Uterus (tissue), 3 donors: ENCODE measurements at regions not wholly inside any gene's neighbourhood (a gene's known extent, or its start where the extent isn't known, plus 50 kb on each side); places are given as distances from the start of the nearest gene placed in this dataset.
A peak's percentile ranks its signal among the peaks of the same experiment; 100 is the strongest.

ENCODE experiments used
- DNase-seq, 2 donors: peaks; one replicate each; pipeline ENCODE4 v3.0.0-alpha.2; 2019 to 2020
- H3K27ac ChIP-seq, 2 donors: fragments of 200-600 bp; sonication (generic); 1 replicate in 1 of 2; 2 replicates in 1 of 2; pipeline ENCODE4 v1.5.1; 2016 to 2018
- H3K27me3 ChIP-seq, 2 donors: fragments of 200-600 bp; sonication (generic); one replicate each; pipeline ENCODE4 v1.5.1; 2018 to 2019; ENCODE audit warnings: control low read depth in 1 of 2
- H3K36me3 ChIP-seq, 2 donors: fragments of 200-600 bp; sonication (generic); one replicate each; pipeline ENCODE4 v1.5.1; 2019; ENCODE audit warnings: control low read depth in 1 of 2
- H3K4me1 ChIP-seq, 2 donors: fragments of 200-600 bp; sonication (generic); one replicate each; pipeline ENCODE4 v1.5.1; 2018 to 2019; ENCODE audit warnings: control low read depth in 1 of 2
- H3K4me3 ChIP-seq, 2 donors: fragments of 200-600 bp; sonication (generic); 1 replicate in 1 of 2; 2 replicates in 1 of 2; pipeline ENCODE4 v1.5.1; 2018 to 2019; ENCODE audit warnings: mild to moderate bottlenecking in 1 of 2
- H3K9me3 ChIP-seq, 2 donors: fragments of 200-600 bp; sonication (generic); one replicate each; pipeline ENCODE4 v1.5.1; 2019; ENCODE audit warnings: control low read depth in 1 of 2
- POLR2A ChIP-seq, 2 donors: fragments of 450-650 bp; IDR thresholded peaks; one replicate each; pipeline ENCODE4 v1.6.1; 2016; ENCODE audit warnings: antibody characterized with exemption in 2 of 2, mild to moderate bottlenecking in 1 of 2, moderate library complexity in 1 of 2
- intact Hi-C: fragments of 100-400 bp; cut with DNase I; formaldehyde crosslinking; loops from one replicate; pipeline ENCODE4 v1.15.1; 2023; ENCODE audit warnings: low total_unique reads
- TF ChIP-seq, protein P1 (sequence below), 4 experiments: fragments of 200-600 bp in 2 of 4; fragments of 450-650 bp in 2 of 4; sonication (generic) in 2 of 4; IDR thresholded peaks; one replicate each; pipeline ENCODE4 v1.5.1; 2016 to 2019; ENCODE audit warnings: antibody characterized with exemption in 4 of 4, mild to moderate bottlenecking in 2 of 4, moderate library complexity in 1 of 4
- donor health status: DM: yes; HTN: yes; CAD: no.

DNA sequence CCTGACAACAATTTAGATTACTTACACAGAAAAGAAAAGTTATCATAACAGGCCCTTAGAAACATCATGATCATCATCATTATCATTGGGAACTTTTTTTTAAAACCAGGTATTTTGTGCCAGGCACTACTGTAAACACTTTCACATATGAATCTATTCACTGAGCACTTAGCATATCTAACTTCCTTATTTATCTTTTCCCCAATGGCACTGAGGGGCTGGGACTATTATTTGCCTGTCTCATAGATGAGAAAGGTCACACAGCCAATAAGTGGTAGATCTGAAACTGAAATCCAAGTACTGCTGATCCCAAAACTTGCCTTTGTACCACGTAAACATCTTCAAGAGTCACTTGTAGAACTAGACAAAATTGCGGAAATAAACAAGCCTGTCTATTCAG, 184.2 kb upstream of the RBPJ start:
- Histone ChIP-seq H3K27me3 (no peaks in the 10 kb centered on the region), H3K9me3 (no peaks in the 10 kb centered on the region)

DNA sequence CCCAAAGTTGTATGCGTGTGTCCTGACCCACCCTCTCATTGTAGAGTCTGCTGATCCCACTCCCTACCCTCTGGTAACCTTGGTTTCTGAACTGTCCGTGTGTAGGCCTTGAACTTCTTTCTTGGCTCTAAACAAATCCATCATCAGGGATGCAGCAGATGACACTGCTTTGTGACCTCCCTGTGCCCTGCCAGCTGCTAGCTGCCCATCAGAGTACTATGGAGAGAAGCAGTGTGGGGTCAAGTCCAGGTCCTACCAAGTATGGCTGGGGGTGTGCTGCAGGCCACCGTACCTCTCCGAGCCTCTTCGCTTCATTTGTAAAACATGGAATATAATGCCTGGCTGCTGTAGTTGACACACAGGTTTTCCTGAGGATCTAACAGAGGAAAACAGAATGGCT, 183.5 kb upstream of the RBPJ start:
- Histone ChIP-seq H3K36me3 (no peaks in the 10 kb centered on the region), H3K9me3 (no peaks in the 10 kb centered on the region), H3K4me3 (no peak overlapping the region), H3K4me1 (no peaks in the 10 kb centered on the region), H3K27ac (no peak overlapping the region), H3K27me3 (no peaks in the 10 kb centered on the region)
- DNase-seq: no peak
- intact Hi-C loops: no loop called here
- TF ChIP-seq, protein P1, sequence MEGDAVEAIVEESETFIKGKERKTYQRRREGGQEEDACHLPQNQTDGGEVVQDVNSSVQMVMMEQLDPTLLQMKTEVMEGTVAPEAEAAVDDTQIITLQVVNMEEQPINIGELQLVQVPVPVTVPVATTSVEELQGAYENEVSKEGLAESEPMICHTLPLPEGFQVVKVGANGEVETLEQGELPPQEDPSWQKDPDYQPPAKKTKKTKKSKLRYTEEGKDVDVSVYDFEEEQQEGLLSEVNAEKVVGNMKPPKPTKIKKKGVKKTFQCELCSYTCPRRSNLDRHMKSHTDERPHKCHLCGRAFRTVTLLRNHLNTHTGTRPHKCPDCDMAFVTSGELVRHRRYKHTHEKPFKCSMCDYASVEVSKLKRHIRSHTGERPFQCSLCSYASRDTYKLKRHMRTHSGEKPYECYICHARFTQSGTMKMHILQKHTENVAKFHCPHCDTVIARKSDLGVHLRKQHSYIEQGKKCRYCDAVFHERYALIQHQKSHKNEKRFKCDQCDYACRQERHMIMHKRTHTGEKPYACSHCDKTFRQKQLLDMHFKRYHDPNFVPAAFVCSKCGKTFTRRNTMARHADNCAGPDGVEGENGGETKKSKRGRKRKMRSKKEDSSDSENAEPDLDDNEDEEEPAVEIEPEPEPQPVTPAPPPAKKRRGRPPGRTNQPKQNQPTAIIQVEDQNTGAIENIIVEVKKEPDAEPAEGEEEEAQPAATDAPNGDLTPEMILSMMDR (IDR thresholded peaks at IDR 0.05): no peak
- no peak for TF ChIP-seq POLR2A (IDR thresholded peaks at IDR 0.05)

More for the DNA sequence above, 184.2 kb upstream of the RBPJ start:
- Histone ChIP-seq H3K27ac (no peak overlapping the region), H3K4me1 (no peaks in the 10 kb centered on the region), H3K4me3 (no peak overlapping the region), H3K36me3 (no peaks in the 10 kb centered on the region)
- DNase-seq: no peak
- intact Hi-C loops: no loop called here
- TF ChIP-seq POLR2A (IDR thresholded peaks at IDR 0.05): no peak
- TF ChIP-seq, protein P1 (IDR thresholded peaks at IDR 0.05): no peak

DNA sequence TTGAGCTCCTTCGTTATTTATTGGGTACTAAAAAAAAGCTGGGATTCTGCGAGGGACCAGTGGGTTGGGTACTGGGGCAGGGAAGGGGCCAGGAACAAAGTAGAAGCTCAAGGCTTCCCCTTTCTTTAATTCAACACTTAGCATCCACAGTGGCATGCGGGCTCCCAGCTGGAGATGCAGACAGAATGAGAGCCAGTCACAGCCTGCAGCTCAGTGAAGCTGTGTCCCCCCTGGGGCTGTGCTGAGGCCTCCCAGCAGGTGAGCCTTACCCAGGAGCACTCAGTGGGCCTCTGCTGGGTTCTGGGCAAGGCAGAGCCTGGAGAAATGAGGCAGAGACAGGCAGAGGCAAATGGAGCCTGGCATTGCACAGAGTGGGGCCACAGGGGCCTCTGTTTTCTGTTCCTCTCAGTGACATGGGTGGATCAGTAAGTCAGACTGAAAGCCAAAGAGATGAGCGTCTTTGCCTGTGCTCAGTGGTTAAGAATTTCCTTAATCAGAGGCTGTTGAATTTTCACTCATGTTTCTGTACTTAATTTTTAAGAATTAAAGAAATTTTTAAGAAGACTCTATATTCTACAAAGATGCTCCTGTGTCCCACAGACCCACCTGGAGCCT, 181.4 kb upstream of the RBPJ start:
- Histone ChIP-seq H3K4me3 (no peak overlapping the region), H3K9me3 (no peaks in the 10 kb centered on the region), H3K36me3 (no peaks in the 10 kb centered on the region), H3K4me1 (no peaks in the 10 kb centered on the region), H3K27ac (peak overlapping the region; percentile 62 to 88), H3K27me3 (no peaks in the 10 kb centered on the region)
- no peak for DNase-seq
- intact Hi-C loops: no loop called here
- no peak for TF ChIP-seq POLR2A (IDR thresholded peaks at IDR 0.05)
- TF ChIP-seq, protein P1 (IDR thresholded peaks at IDR 0.05): no peak

DNA sequence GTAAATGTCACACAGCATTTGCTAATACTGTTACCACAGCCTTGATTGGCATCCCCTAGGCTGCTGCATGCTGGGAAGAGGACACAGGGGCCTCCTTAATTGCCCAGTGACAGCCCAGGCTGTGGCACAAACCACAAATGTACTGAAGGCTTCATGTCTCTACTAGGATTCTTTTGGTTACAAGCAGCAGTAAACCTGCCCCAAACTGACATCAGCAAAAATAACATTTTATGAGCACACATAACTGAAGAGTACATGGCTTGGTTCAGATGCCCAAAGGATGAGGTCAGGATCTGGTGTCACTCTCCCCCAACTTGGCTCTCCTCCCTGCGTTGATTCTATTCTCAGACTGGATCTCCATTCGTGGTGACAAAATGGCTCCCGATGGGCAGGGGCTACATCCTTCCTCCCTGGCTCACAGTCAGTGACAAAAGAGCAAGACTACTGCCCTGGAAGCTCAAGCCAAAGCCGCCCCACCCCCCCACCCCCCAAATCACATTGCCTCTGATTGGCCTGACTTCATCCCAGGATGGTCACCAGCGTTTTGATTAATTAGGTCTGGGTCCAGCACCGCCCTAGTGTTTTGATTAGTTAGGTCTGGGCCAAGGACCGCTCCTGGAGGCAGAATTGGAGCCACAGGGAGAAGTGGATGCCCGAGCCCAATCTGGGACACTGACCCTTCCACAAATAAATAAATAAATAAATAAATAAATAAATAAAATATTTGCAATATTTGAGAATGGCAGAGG, 180.5 kb upstream of the RBPJ start:
- Histone ChIP-seq H3K36me3 (no peaks in the 10 kb centered on the region), H3K27me3 (no peaks in the 10 kb centered on the region), H3K4me1 (no peaks in the 10 kb centered on the region), H3K27ac (peak overlapping the region; percentile 62 to 88), H3K9me3 (no peaks in the 10 kb centered on the region), H3K4me3 (no peak overlapping the region)
- intact Hi-C loops: no loop called here
- no peak for TF ChIP-seq POLR2A (IDR thresholded peaks at IDR 0.05)
- TF ChIP-seq, protein P1 (IDR thresholded peaks at IDR 0.05): no peak
- peak; percentile 30 to 67 for DNase-seq

- TF ChIP-seq, protein P1 (IDR thresholded peaks at IDR 0.05): no peak
- no peak for TF ChIP-seq POLR2A (IDR thresholded peaks at IDR 0.05)
- Histone ChIP-seq H3K27me3 (no peaks in the 10 kb centered on the region), H3K4me1 (no peaks in the 10 kb centered on the region), H3K4me3 (no peak overlapping the region), H3K36me3 (no peaks in the 10 kb centered on the region), H3K9me3 (no peaks in the 10 kb centered on the region), H3K27ac (peak overlapping the region; percentile 62 to 88)
- intact Hi-C loops: no loop called here
- no peak for DNase-seq
Measured at GRCh38 chr4:26141051-26141721, 179.6 kb upstream of the RBPJ start.
